Stomach smooth muscle (tissue), 2 donors: ENCODE measurements at regions not wholly inside any gene's neighbourhood (a gene's known extent, or its start where the extent isn't known, plus 50 kb on each side); places are given as distances from the start of the nearest gene placed in this dataset.
"Not testable (repeated sequence)": the region's sequence is repeated elsewhere in the genome, so short reads cannot be mapped to it uniquely, and the experiment has no call there.

ENCODE experiments used
- H3K27ac ChIP-seq: one replicate; pipeline ENCODE4 v1.7.0; 2013; ENCODE audit warnings: mild to moderate bottlenecking, low read length, inconsistent platforms
- H3K27me3 ChIP-seq, 2 donors: one replicate each; pipeline ENCODE4 v1.7.0; 2013; ENCODE audit warnings: low read length in 2 of 2; ENCODE audit not compliant: insufficient read depth in 2 of 2, control insufficient read depth in 1 of 2
- H3K36me3 ChIP-seq, 2 donors: one replicate each; pipeline ENCODE4 v1.7.0; 2013; ENCODE audit warnings: low read length in 2 of 2; ENCODE audit not compliant: control insufficient read depth in 2 of 2, insufficient read depth in 2 of 2
- H3K4me1 ChIP-seq: one replicate; pipeline ENCODE4 v1.7.0; 2013; ENCODE audit warnings: low read length; ENCODE audit not compliant: control insufficient read depth, insufficient read depth
- H3K4me3 ChIP-seq, 2 donors: one replicate each; pipeline ENCODE4 v1.7.0; 2013; ENCODE audit warnings: low read length in 2 of 2
- H3K9ac ChIP-seq, 2 donors: one replicate each; pipeline ENCODE4 v1.7.0; 2013; ENCODE audit warnings: low read length in 2 of 2, mild to moderate bottlenecking in 1 of 2
- H3K9me3 ChIP-seq, 2 donors: one replicate each; pipeline ENCODE4 v1.7.0; 2013; ENCODE audit warnings: low read length in 2 of 2; ENCODE audit not compliant: control insufficient read depth in 2 of 2
- donor health status: healthy.
- donor health status: Pancreatic carcinoma.

DNA sequence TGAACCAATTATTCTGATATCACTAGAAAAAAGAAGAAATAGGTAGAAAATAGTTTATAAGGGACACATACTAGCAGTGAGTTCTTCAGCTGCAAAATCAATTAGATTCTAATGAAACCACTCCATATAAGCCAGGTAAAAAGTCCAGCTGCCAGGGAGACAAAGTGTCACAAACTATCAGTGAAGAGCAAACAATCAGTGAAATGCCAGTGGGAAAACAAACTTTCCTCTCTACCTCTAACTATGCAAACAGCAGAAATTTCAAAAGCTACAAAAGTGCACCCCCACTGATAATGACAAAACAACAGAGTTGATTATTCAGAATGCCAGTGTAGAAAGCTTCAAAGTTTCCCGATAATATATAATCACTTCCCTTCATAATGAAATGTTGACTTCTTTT lies 637.2 kb upstream of the ITGA1 start:
- no peak overlapping the region for H3K27ac ChIP-seq
- H3K9me3 ChIP-seq = no peaks in the 10 kb centered on the region
- no peak overlapping the region for H3K4me3 ChIP-seq
- H3K36me3 ChIP-seq = no peaks in the 10 kb centered on the region
- no peaks in the 10 kb centered on the region for H3K27me3 ChIP-seq
- H3K9ac ChIP-seq = no peak overlapping the region
- H3K4me1 ChIP-seq = no peaks in the 10 kb centered on the region

DNA sequence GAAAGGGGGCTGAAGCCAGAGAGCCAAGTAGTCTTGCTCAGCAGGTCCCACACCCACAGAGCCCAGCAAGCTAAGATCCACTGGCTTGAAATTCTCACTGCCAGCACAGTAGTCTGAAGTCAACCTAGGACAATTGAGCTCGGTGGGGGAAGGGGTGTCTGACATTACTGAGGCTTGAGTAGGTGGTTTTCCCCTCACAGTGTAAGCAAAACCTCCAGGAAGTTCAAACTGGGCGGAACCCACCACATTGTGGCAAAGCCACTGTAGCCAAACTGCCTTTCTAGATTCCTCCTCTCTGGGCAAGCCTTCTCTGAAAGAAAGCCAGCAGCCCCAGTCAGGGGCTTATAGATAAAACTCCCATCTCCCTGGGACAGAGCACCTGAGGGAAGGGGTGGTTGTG lies 630.9 kb upstream of the ITGA1 start:
- H3K9me3 ChIP-seq, H3K36me3 ChIP-seq, H3K4me1 ChIP-seq, H3K9ac ChIP-seq, H3K27ac ChIP-seq, H3K27me3 ChIP-seq, H3K4me3 ChIP-seq: not testable (repeated sequence)

- H3K4me3 ChIP-seq, H3K27me3 ChIP-seq, H3K9me3 ChIP-seq, H3K27ac ChIP-seq, H3K36me3 ChIP-seq, H3K4me1 ChIP-seq, H3K9ac ChIP-seq: not testable (repeated sequence)
Observed at GRCh38 chr5:52165806-52166205, 621.9 kb upstream of the ITGA1 start.

DNA sequence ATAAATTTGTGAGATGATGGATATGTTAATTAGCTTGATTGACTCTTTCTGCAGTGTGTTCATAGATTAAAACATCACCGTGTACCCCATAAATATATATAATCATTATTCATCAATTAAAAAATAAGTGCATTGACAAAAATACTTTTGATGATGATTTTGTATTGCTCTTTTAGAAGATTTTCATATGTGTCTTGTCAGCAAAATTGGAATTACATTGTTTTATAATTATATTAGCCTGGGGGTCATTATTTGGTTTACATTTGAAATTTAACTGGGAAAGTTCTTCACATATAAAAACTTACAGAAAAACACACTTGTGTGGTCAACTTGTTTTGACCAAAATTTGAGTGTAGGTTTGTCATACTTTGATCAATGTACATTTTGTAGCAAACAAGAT lies 614.6 kb upstream of the ITGA1 start:
- H3K36me3 ChIP-seq = no peaks in the 10 kb centered on the region
- H3K4me3 ChIP-seq = no peak overlapping the region
- no peaks in the 10 kb centered on the region for H3K4me1 ChIP-seq
- no peak overlapping the region for H3K9ac ChIP-seq
- no peaks in the 10 kb centered on the region for H3K9me3 ChIP-seq
- H3K27ac ChIP-seq = no peak overlapping the region
- H3K27me3 ChIP-seq = no peaks in the 10 kb centered on the region

DNA sequence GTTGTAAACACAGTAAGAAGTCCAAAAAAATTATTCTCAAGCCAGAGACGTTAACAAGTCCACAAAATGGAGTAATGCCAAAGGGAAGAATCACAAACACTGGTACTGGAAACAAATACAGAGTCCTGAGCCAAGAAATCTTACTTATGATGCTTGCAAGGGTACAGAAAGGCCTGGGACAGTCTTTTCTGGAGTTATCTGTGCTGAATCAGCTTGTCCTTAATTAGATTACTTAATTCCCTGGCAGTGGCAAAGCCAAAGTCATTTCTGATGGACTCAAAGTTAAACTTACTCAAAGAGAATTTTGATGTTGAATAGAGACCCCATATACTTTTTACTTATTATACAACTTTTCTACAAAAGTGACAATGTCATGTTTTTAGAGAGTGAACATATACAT lies 610.5 kb upstream of the ITGA1 start:
- Histone ChIP-seq H3K9me3 (no peaks in the 10 kb centered on the region), H3K9ac (no peak overlapping the region), H3K36me3 (no peaks in the 10 kb centered on the region), H3K27ac (no peak overlapping the region), H3K27me3 (no peaks in the 10 kb centered on the region), H3K4me3 (no peak overlapping the region), H3K4me1 (no peaks in the 10 kb centered on the region)

DNA sequence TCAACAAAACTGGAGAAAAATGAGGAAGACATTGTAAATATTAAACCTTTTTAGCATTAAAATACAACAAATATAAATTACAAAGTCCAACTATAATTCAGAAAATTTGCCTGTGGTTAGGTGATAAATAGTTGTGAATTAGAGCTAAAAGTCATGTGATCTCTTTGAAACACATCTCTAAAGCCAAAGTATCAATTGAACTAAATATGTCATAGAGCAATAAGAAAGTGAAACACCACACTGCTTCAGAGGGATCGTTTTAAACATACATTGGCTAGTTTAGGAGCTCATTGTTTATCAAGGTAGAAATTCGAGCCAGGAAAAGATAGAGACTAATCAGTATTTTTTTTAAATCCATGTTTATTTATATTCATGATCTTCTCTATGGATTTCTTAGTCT lies 606.3 kb upstream of the ITGA1 start:
- Histone ChIP-seq H3K4me3 (no peak overlapping the region), H3K27me3 (no peaks in the 10 kb centered on the region), H3K4me1 (no peaks in the 10 kb centered on the region), H3K9me3 (no peaks in the 10 kb centered on the region), H3K9ac (no peak overlapping the region), H3K27ac (no peak overlapping the region), H3K36me3 (no peaks in the 10 kb centered on the region)

GRCh38 chr5:52190737-52191136 lies 597.0 kb upstream of the ITGA1 start:
- Histone ChIP-seq H3K4me3 (no peak overlapping the region), H3K9me3 (no peaks in the 10 kb centered on the region), H3K36me3 (no peaks in the 10 kb centered on the region), H3K4me1 (no peaks in the 10 kb centered on the region), H3K27ac (no peak overlapping the region), H3K9ac (no peak overlapping the region), H3K27me3 (no peaks in the 10 kb centered on the region)

GRCh38 chr5:52199833-52200232 lies 587.9 kb upstream of the ITGA1 start:
- H3K27me3 ChIP-seq = no peaks in the 10 kb centered on the region

DNA sequence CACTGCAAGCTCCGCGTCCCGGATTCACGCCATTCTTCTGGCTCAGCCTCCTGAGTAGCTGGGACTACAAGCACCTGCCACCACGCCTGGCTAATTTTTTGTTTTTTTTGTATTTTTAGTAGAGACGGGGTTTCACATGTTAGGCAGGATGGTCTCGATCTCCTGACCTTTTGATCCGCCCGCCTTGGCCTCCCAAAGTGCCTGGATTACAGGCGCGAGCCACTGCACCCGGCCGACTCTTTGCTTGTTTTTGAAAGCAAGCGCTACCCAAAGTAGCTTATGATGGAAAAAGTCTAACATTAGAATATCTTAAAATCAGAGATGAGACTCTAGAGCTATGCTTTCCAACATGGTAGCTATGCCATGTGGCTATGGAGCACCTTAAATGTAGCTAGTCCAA lies 585.5 kb upstream of the ITGA1 start:
- Histone ChIP-seq H3K4me3 (no peak overlapping the region), H3K27me3 (no peaks in the 10 kb centered on the region), H3K9me3 (no peaks in the 10 kb centered on the region), H3K4me1 (no peaks in the 10 kb centered on the region), H3K27ac (no peak overlapping the region), H3K9ac (no peak overlapping the region), H3K36me3 (no peaks in the 10 kb centered on the region)

More at GRCh38 chr5:52199833-52200232, 587.9 kb upstream of the ITGA1 start:
- H3K36me3 ChIP-seq = no peaks in the 10 kb centered on the region
- H3K4me1 ChIP-seq = no peaks in the 10 kb centered on the region
- no peak overlapping the region for H3K27ac ChIP-seq
- no peaks in the 10 kb centered on the region for H3K9me3 ChIP-seq
- H3K4me3 ChIP-seq = no peak overlapping the region
- H3K9ac ChIP-seq = no peak overlapping the region

- Histone ChIP-seq H3K4me3 (no peak overlapping the region), H3K36me3 (no peaks in the 10 kb centered on the region), H3K9ac (no peak overlapping the region), H3K4me1 (no peaks in the 10 kb centered on the region), H3K9me3 (no peaks in the 10 kb centered on the region), H3K27me3 (no peaks in the 10 kb centered on the region), H3K27ac (no peak overlapping the region)
Observed at GRCh38 chr5:52204310-52204709, 583.4 kb upstream of the ITGA1 start.
